B cell (primary cell): ENCODE measurements at regions not wholly inside any gene's neighbourhood (a gene's known extent, or its start where the extent isn't known, plus 50 kb on each side); places are given as distances from the start of the nearest gene placed in this dataset.

Experiments used
- ATAC-seq: fragments of 200-7000 bp; cut with Tn5 transposase; one replicate; pipeline ENCODE4 v1.10.0; 2021; ENCODE audit warnings: low read depth, mild to moderate bottlenecking, moderate number of reproducible peaks, moderate library complexity
- CTCF ChIA-PET: fragments of 350-600 bp; sonication (Branson Sonifier 250); formaldehyde crosslinking; loops from one replicate; lab custom pipeline; 2021; ENCODE audit warnings: antibody characterized with exemption, inconsistent platforms; lab: Charles Lee
- POLR2A ChIA-PET: fragments of 350-600 bp; sonication (Branson Sonifier 250); formaldehyde crosslinking; loops from one replicate; lab custom pipeline; 2021; ENCODE audit warnings: antibody characterized with exemption; lab: Charles Lee
- DNase-seq: peaks from one replicate; pipeline ENCODE4 v3.0.0; 2013
- H2AFZ ChIP-seq: 2 replicates; pipeline ENCODE4 v1.6.1; 2012; ENCODE audit warnings: mild to moderate bottlenecking, low read depth, low read length; ENCODE audit not compliant: insufficient read depth, poor library complexity, severe bottlenecking
- H3K27ac ChIP-seq, 2 donors: 1 replicate in 1 of 2; 2 replicates in 1 of 2; pipeline ENCODE4 v1.5.1; 2012 to 2013; ENCODE audit warnings: low read length in 2 of 2, mild to moderate bottlenecking in 2 of 2, moderate library complexity in 1 of 2
- H3K27me3 ChIP-seq, 4 experiments: fragments of 200-600 bp in 1 of 4; sonication (generic) in 1 of 4; replicated peaks in 1 of 4; 1 replicate in 2 of 4; 2 replicates in 2 of 4; pipeline versions ENCODE4 v1.6.1 to v1.7.0; 2013 to 2016; ENCODE audit warnings: low read length in 3 of 4, mild to moderate bottlenecking in 2 of 4, mixed read lengths in 1 of 4, moderate library complexity in 1 of 4; ENCODE audit not compliant: insufficient read depth in 4 of 4, control insufficient read depth in 3 of 4; ENCODE audit errors: control extremely low read depth in 1 of 4
- H3K36me3 ChIP-seq, 2 experiments: replicated peaks in 1 of 2; 1 replicate in 1 of 2; 2 replicates in 1 of 2; pipeline versions ENCODE4 v1.6.1 to v1.7.1; 2013; ENCODE audit warnings: low read length in 1 of 2; ENCODE audit not compliant: insufficient read depth in 2 of 2, control insufficient read depth in 1 of 2; ENCODE audit errors: control extremely low read depth in 1 of 2, extremely low read depth in 1 of 2
- H3K4me1 ChIP-seq, 2 donors: fragments of 200-600 bp in 1 of 2; sonication (generic) in 1 of 2; 1 replicate in 1 of 2; 2 replicates in 1 of 2; pipeline versions ENCODE4 v1.5.1 to v1.6.1; 2013 to 2017; ENCODE audit warnings: low read length in 2 of 2; ENCODE audit not compliant: control insufficient read depth in 2 of 2, insufficient read depth in 2 of 2
- H3K4me2 ChIP-seq: replicated peaks from 2 replicates; pipeline ENCODE3; 2012; ENCODE audit warnings: mild to moderate bottlenecking, low read depth, low read length; ENCODE audit not compliant: poor library complexity, severe bottlenecking
- H3K4me3 ChIP-seq, 5 experiments: fragments of 200-600 bp in 1 of 5; sonication (generic) in 1 of 5; 1 replicate in 3 of 5; 2 replicates in 2 of 5; pipeline versions ENCODE4 v1.5.1 to v1.7.0; 2011 to 2016; ENCODE audit warnings: low read length in 4 of 5, mild to moderate bottlenecking in 4 of 5, low read depth in 2 of 5, control low read depth in 1 of 5, moderate library complexity in 1 of 5; ENCODE audit not compliant: insufficient read depth in 1 of 5; ENCODE audit errors: control extremely low read depth in 1 of 5, extremely low read depth in 1 of 5
- H3K79me2 ChIP-seq: fragments of 200-600 bp; sonication (generic); one replicate; pipeline ENCODE4 v1.6.0; 2016; ENCODE audit warnings: low read length; ENCODE audit not compliant: control insufficient read depth, insufficient read depth
- H3K9ac ChIP-seq: fragments of 200-600 bp; sonication (generic); 2 replicates; pipeline ENCODE4 v1.6.1; 2017; ENCODE audit warnings: mild to moderate bottlenecking, low read length, moderate library complexity
- H3K9me3 ChIP-seq, 3 donors: one replicate each; pipeline versions ENCODE4 v1.6.1 to v1.7.1; 2013; ENCODE audit warnings: low read length in 2 of 3; ENCODE audit not compliant: control insufficient read depth in 2 of 3, insufficient read depth in 1 of 3; ENCODE audit errors: control extremely low read depth in 1 of 3
- H4K20me1 ChIP-seq: 2 replicates; pipeline ENCODE4 v1.6.0; 2012; ENCODE audit warnings: mild to moderate bottlenecking, low read length; ENCODE audit not compliant: insufficient read depth, control insufficient read depth, poor library complexity, severe bottlenecking
- H3K27ac Mint-ChIP-seq: one replicate; pipeline ENCODE4 v1.8.0; 2021; ENCODE audit warnings: mixed read lengths
- H3K27me3 Mint-ChIP-seq: one replicate; pipeline ENCODE4 v1.8.0; 2021; ENCODE audit warnings: mixed read lengths
- H3K4me1 Mint-ChIP-seq: one replicate; pipeline ENCODE4 v1.8.0; 2021; ENCODE audit warnings: mixed read lengths
- H3K4me3 Mint-ChIP-seq: one replicate; pipeline ENCODE4 v1.8.0; 2021; ENCODE audit warnings: mixed read lengths
- H3K9me3 Mint-ChIP-seq: one replicate; pipeline ENCODE4 v1.8.0; 2022; ENCODE audit warnings: mixed read lengths; ENCODE audit not compliant: insufficient read depth
- CTCF ChIP-seq: fragments of 200-600 bp; IDR thresholded peaks from one replicate; pipeline ENCODE4 v1.8.0; 2022; ENCODE audit warnings: antibody characterized with exemption, mild to moderate bottlenecking
- EZH2 ChIP-seq: IDR thresholded peaks from 2 replicates; pipeline ENCODE4 v1.6.1; 2012; ENCODE audit warnings: borderline replicate concordance, low read depth, mild to moderate bottlenecking, moderate library complexity, low read length; ENCODE audit not compliant: insufficient read depth, poor library complexity, severe bottlenecking
- WGBS: methylation state at CpG from one replicate; pipeline ENCODE4 v1.1.5; 2013; ENCODE audit warnings: missing lambda C conversion rate; ENCODE audit not compliant: insufficient coverage; 5-methylcytosine and 5-hydroxymethylcytosine counted together
- intact Hi-C: fragments of 100-400 bp; cut with micrococcal nuclease; formaldehyde crosslinking; loops from one replicate; pipeline ENCODE4 v1.10.0; 2022

- Mint-ChIP-seq H3K4me3 (no peak overlapping the region), H3K9me3 (no peaks in the 10 kb centered on the region), H3K27ac (no peak overlapping the region), H3K27me3 (peaks cover 3% of the 10 kb centered on the region), H3K4me1 (no peaks in the 10 kb centered on the region)
- no peaks in the 10 kb centered on the region for H4K20me1 ChIP-seq
- ChIA-PET CTCF (no interaction called here), POLR2A (no interaction called here)
- 80% methylated on average over 15 of the region's 15 CpGs for WGBS
- H3K27ac ChIP-seq, result no peak overlapping the region
- intact Hi-C loops, result no loop called here
- TF ChIP-seq EZH2 (no peak), CTCF (no peak)
- H3K9ac ChIP-seq, result no peak overlapping the region
- H3K36me3 ChIP-seq, result no peaks in the 10 kb centered on the region
- ATAC-seq (no peak), DNase-seq (no peak)
- no peak overlapping the region for H2AFZ ChIP-seq
- H3K27me3 ChIP-seq, result peaks cover 0 to 4% (median 0%) of the 10 kb centered on the region in 4 experiments
- no peak overlapping the region for H3K4me3 ChIP-seq
- no peaks in the 10 kb centered on the region for H3K79me2 ChIP-seq
- H3K9me3 ChIP-seq, result peaks cover 0 to 25% (median 0%) of the 10 kb centered on the region in 3 donors
- no peak overlapping the region for H3K4me2 ChIP-seq
- no peaks in the 10 kb centered on the region for H3K4me1 ChIP-seq
Measured at GRCh38 chr1:4120557-4121292, 220.7 kb upstream of the C1orf174 start.

GRCh38 chr1:4121293-4121684 is 221.2 kb upstream of the C1orf174 start:
- H3K9ac ChIP-seq, result no peak overlapping the region
- H3K27ac ChIP-seq, result no peak overlapping the region
- ChIA-PET CTCF (no interaction called here), POLR2A (no interaction called here)
- Mint-ChIP-seq H3K4me3 (no peak overlapping the region), H3K27ac (no peak overlapping the region), H3K27me3 (peaks cover 3% of the 10 kb centered on the region), H3K4me1 (no peaks in the 10 kb centered on the region), H3K9me3 (no peaks in the 10 kb centered on the region)
- no peaks in the 10 kb centered on the region for H3K4me1 ChIP-seq
- H3K36me3 ChIP-seq, result no peaks in the 10 kb centered on the region
- H3K79me2 ChIP-seq, result no peaks in the 10 kb centered on the region
- H3K4me2 ChIP-seq, result no peak overlapping the region
- no peak overlapping the region for H2AFZ ChIP-seq
- peaks cover 0 to 4% (median 0%) of the 10 kb centered on the region in 4 experiments for H3K27me3 ChIP-seq
- 71% methylated on average over 8 of the region's 8 CpGs for WGBS
- H3K4me3 ChIP-seq, result no peak overlapping the region
- peaks cover 0 to 22% (median 0%) of the 10 kb centered on the region in 3 donors for H3K9me3 ChIP-seq
- intact Hi-C loops, result no loop called here
- DNase-seq (no peak), ATAC-seq (no peak)
- no peaks in the 10 kb centered on the region for H4K20me1 ChIP-seq
- TF ChIP-seq EZH2 (no peak), CTCF (no peak)
